H9 (cell line): ENCODE measurements at regions not wholly inside any gene's neighbourhood (a gene's known extent, or its start where the extent isn't known, plus 50 kb on each side); places are given as distances from the start of the nearest gene placed in this dataset.

Experiments
- DNase-seq: peaks from one replicate; pipeline ENCODE4 v3.0.0-alpha.2; 2017
- H2AFZ ChIP-seq: one replicate; pipeline ENCODE4 v1.6.1; 2013; ENCODE audit warnings: mild to moderate bottlenecking, low read length, control low read depth, moderate library complexity
- H2AK5ac ChIP-seq: 2 replicates; pipeline ENCODE4 v1.6.1; 2013; ENCODE audit warnings: low read length, control low read depth, mixed read lengths; ENCODE audit not compliant: insufficient read length
- H2BK120ac ChIP-seq: one replicate; pipeline ENCODE4 v1.6.1; 2013; ENCODE audit warnings: low read depth, mild to moderate bottlenecking, low read length, control low read depth, inconsistent platforms; ENCODE audit not compliant: poor library complexity, severe bottlenecking
- H2BK12ac ChIP-seq: 2 replicates; pipeline ENCODE4 v1.6.1; 2013; ENCODE audit warnings: low read length, control low read depth, mixed read lengths, low read depth; ENCODE audit not compliant: insufficient read length
- H2BK15ac ChIP-seq: 2 replicates; pipeline ENCODE4 v1.6.1; 2013; ENCODE audit warnings: low read depth, low read length, control low read depth
- H2BK20ac ChIP-seq: one replicate; pipeline ENCODE4 v1.6.1; 2013; ENCODE audit warnings: low read depth, mild to moderate bottlenecking, low read length, control low read depth, inconsistent platforms; ENCODE audit not compliant: poor library complexity, severe bottlenecking
- H2BK5ac ChIP-seq: 2 replicates; pipeline ENCODE4 v1.6.1; 2013; ENCODE audit warnings: low read length, control low read depth, mixed read lengths; ENCODE audit not compliant: insufficient read length
- H3K14ac ChIP-seq: 2 replicates; pipeline ENCODE4 v1.6.1; 2013; ENCODE audit warnings: low read length, control low read depth; ENCODE audit not compliant: insufficient read depth
- H3K18ac ChIP-seq: 2 replicates; pipeline ENCODE4 v1.6.1; 2013; ENCODE audit warnings: low read depth, mild to moderate bottlenecking, mixed read lengths, low read length, control low read depth; ENCODE audit not compliant: insufficient read length
- H3K23ac ChIP-seq: 2 replicates; pipeline ENCODE4 v1.6.1; 2013; ENCODE audit warnings: low read length, control low read depth, mixed read lengths, low read depth; ENCODE audit not compliant: insufficient read length
- H3K23me2 ChIP-seq: 2 replicates; pipeline ENCODE4 v1.6.1; 2013; ENCODE audit warnings: low read depth, mild to moderate bottlenecking, mixed read lengths, low read length, control low read depth; ENCODE audit not compliant: insufficient read length, poor library complexity, severe bottlenecking
- H3K27ac ChIP-seq: 2 replicates; pipeline ENCODE4 v1.5.1; 2013; ENCODE audit warnings: low read length, control low read depth, mixed read lengths, low read depth; ENCODE audit not compliant: insufficient read length
- H3K27me3 ChIP-seq: 2 replicates; pipeline ENCODE4 v1.6.1; 2013; ENCODE audit warnings: low read length, control low read depth, inconsistent platforms; ENCODE audit not compliant: insufficient read depth
- H3K4ac ChIP-seq: 2 replicates; pipeline ENCODE4 v1.6.1; 2013; ENCODE audit warnings: low read depth, mild to moderate bottlenecking, control low read depth, inconsistent platforms, low read length, moderate library complexity
- H3K4me1 ChIP-seq: 2 replicates; pipeline ENCODE4 v1.6.1; 2013; ENCODE audit warnings: low read length, control low read depth, inconsistent platforms; ENCODE audit not compliant: insufficient read depth
- H3K4me2 ChIP-seq: 2 replicates; pipeline ENCODE4 v1.6.1; 2013; ENCODE audit warnings: low read length, control low read depth, mixed read lengths; ENCODE audit not compliant: insufficient read length, insufficient read depth
- H3K56ac ChIP-seq: 2 replicates; pipeline ENCODE4 v1.6.1; 2013; ENCODE audit warnings: low read depth, mild to moderate bottlenecking, mixed read lengths, low read length, control low read depth; ENCODE audit not compliant: insufficient read length
- H3K79me1 ChIP-seq: 2 replicates; pipeline ENCODE4 v1.6.1; 2013; ENCODE audit warnings: low read depth, mild to moderate bottlenecking, moderate library complexity, low read length, control low read depth, inconsistent platforms; ENCODE audit not compliant: insufficient read depth, poor library complexity, severe bottlenecking
- H3K79me2 ChIP-seq: 2 replicates; pipeline ENCODE4 v1.6.1; 2013; ENCODE audit warnings: low read length, control low read depth, inconsistent platforms; ENCODE audit not compliant: insufficient read depth
- H3K9ac ChIP-seq: 2 replicates; pipeline ENCODE4 v1.6.1; 2013; ENCODE audit warnings: low read length, control low read depth, mixed read lengths; ENCODE audit not compliant: insufficient read length; ENCODE audit errors: extremely low read depth
- H3K9me3 ChIP-seq: one replicate; pipeline ENCODE4 v1.6.1; 2013; ENCODE audit warnings: low read depth, low read length, inconsistent platforms; ENCODE audit not compliant: control insufficient read depth
- H3T11ph ChIP-seq: one replicate; pipeline ENCODE4 v1.6.1; 2013; ENCODE audit warnings: mild to moderate bottlenecking, low read length, control low read depth, inconsistent platforms
- H4K20me1 ChIP-seq: one replicate; pipeline ENCODE4 v1.6.1; 2013; ENCODE audit not compliant: control insufficient read depth, insufficient read length, insufficient read depth
- H4K5ac ChIP-seq: 2 replicates; pipeline ENCODE4 v1.6.1; 2013; ENCODE audit warnings: low read depth, mild to moderate bottlenecking, mixed read lengths, low read length, control low read depth; ENCODE audit not compliant: insufficient read length
- H4K8ac ChIP-seq: replicated peaks from 2 replicates; pipeline ENCODE4 v1.6.1; 2013; ENCODE audit warnings: low read length, control low read depth, mixed read lengths, low read depth; ENCODE audit not compliant: insufficient read length
- H4K91ac ChIP-seq: 2 replicates; pipeline ENCODE4 v1.6.1; 2013; ENCODE audit warnings: low read depth, mild to moderate bottlenecking, moderate library complexity, mixed read lengths, low read length, control low read depth; ENCODE audit not compliant: insufficient read length
- H3K27ac Mint-ChIP-seq, 3 experiments: 2 replicates in 2 of 3; 3 replicates in 1 of 3; pipeline ENCODE4 v1.8.0; 2020 to 2021; ENCODE audit warnings: mixed read lengths in 3 of 3, mild to moderate bottlenecking in 1 of 3, moderate library complexity in 1 of 3
- H3K27me3 Mint-ChIP-seq: 2 replicates; pipeline ENCODE4 v1.8.0; 2021; ENCODE audit warnings: low read depth, mild to moderate bottlenecking, moderate library complexity, mixed read lengths
- H3K36me3 Mint-ChIP-seq, 3 experiments: 2 replicates in 2 of 3; 3 replicates in 1 of 3; pipeline ENCODE4 v1.8.0; 2020 to 2021; ENCODE audit warnings: low read depth in 3 of 3, mixed read lengths in 3 of 3; ENCODE audit not compliant: insufficient read depth in 1 of 3
- H3K4me1 Mint-ChIP-seq, 2 experiments: 2 replicates each; pipeline ENCODE4 v1.8.0; 2020; ENCODE audit warnings: mixed read lengths in 2 of 2
- H3K4me3 Mint-ChIP-seq, 2 experiments: 2 replicates in 1 of 2; 3 replicates in 1 of 2; pipeline ENCODE4 v1.8.0; 2020 to 2021; ENCODE audit warnings: mild to moderate bottlenecking in 2 of 2, mixed read lengths in 2 of 2, moderate library complexity in 1 of 2
- H3K9me3 Mint-ChIP-seq, 2 experiments: 2 replicates in 1 of 2; 3 replicates in 1 of 2; pipeline ENCODE4 v1.8.0; 2020; ENCODE audit warnings: mild to moderate bottlenecking in 2 of 2, mixed read lengths in 2 of 2, moderate library complexity in 1 of 2
- WGBS: extraction: QIAGEN DNeasy Blood & Tissue Kit; methylation state at CpG from one replicate; pipeline ENCODE4 v1.1.7; 2013; ENCODE audit warnings: missing lambda C conversion rate, low lambda C conversion rate, mixed read lengths; ENCODE audit not compliant: insufficient read length; ENCODE audit errors: extremely low coverage; 5-methylcytosine and 5-hydroxymethylcytosine counted together
- TF ChIP-seq, protein P1 (sequence below): fragments of 200-600 bp; sonication (generic); conservative IDR thresholded peaks from 3 replicates; pipeline ENCODE4 v1.8.0; 2021; ENCODE audit warnings: antibody characterized with exemption, mild to moderate bottlenecking

DNA sequence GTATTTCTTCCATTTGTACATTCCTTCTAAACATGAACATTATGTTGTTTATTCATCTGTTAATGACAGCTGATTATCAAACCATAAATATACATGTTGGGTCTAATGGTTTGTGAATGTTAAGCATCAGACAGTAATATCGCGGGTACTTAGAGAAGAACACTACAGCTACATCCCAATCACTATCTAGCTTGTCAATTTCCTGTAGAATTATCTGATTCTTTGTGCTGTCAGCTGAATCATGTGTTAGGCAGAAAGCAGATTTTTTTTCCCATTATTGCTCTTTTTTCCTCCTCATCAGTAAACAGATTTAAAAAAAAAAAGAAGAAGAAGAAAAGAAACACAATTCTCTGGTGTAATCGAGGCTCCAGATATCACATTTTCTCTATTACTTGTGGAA lies 183.6 kb upstream of the CTBP2 start:
- H4K20me1 ChIP-seq = no peaks in the 10 kb centered on the region
- H2BK15ac ChIP-seq = no peak overlapping the region
- WGBS = no CpG with 5 or more reads among the region's 3 CpGs
- Mint-ChIP-seq H3K9me3 (peaks cover 0 to 7% of the 10 kb centered on the region in 2 experiments; a peak in 2 of 5 replicates), H3K4me1 (peaks cover 8 to 10% of the 10 kb centered on the region in 2 experiments), H3K4me3 (no peak overlapping the region), H3K27me3 (peaks cover 2% of the 10 kb centered on the region; the same call in 1 of the 2 replicates), H3K27ac (no peak overlapping the region), H3K36me3 (peaks cover 0 to 5% (median 0%) of the 10 kb centered on the region in 3 experiments; a peak in 1 of 7 replicates)
- no peak overlapping the region for H2BK12ac ChIP-seq
- H3K14ac ChIP-seq = no peak overlapping the region
- DNase-seq = no peak
- H3K18ac ChIP-seq = no peak overlapping the region
- H3K23ac ChIP-seq = no peak overlapping the region
- H3K4me1 ChIP-seq = no peaks in the 10 kb centered on the region
- no peaks in the 10 kb centered on the region for H3K79me1 ChIP-seq
- H3K9me3 ChIP-seq = no peaks in the 10 kb centered on the region
- no peak overlapping the region for H2BK120ac ChIP-seq
- H2AFZ ChIP-seq = no peak overlapping the region
- no peak overlapping the region for H3K4ac ChIP-seq
- no peak overlapping the region for H2AK5ac ChIP-seq
- H3K79me2 ChIP-seq = no peaks in the 10 kb centered on the region
- no peak overlapping the region for H3K4me2 ChIP-seq
- no peak overlapping the region for H4K8ac ChIP-seq
- no peak overlapping the region for H2BK20ac ChIP-seq
- no peak overlapping the region for H4K5ac ChIP-seq
- no peaks in the 10 kb centered on the region for H3K27me3 ChIP-seq
- TF ChIP-seq, protein P1, sequence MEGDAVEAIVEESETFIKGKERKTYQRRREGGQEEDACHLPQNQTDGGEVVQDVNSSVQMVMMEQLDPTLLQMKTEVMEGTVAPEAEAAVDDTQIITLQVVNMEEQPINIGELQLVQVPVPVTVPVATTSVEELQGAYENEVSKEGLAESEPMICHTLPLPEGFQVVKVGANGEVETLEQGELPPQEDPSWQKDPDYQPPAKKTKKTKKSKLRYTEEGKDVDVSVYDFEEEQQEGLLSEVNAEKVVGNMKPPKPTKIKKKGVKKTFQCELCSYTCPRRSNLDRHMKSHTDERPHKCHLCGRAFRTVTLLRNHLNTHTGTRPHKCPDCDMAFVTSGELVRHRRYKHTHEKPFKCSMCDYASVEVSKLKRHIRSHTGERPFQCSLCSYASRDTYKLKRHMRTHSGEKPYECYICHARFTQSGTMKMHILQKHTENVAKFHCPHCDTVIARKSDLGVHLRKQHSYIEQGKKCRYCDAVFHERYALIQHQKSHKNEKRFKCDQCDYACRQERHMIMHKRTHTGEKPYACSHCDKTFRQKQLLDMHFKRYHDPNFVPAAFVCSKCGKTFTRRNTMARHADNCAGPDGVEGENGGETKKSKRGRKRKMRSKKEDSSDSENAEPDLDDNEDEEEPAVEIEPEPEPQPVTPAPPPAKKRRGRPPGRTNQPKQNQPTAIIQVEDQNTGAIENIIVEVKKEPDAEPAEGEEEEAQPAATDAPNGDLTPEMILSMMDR = no peak
- H3K56ac ChIP-seq = no peak overlapping the region
- no peak overlapping the region for H2BK5ac ChIP-seq
- H3T11ph ChIP-seq = no peak overlapping the region
- H4K91ac ChIP-seq = no peak overlapping the region
- H3K27ac ChIP-seq = no peak overlapping the region
- H3K23me2 ChIP-seq = no peaks in the 10 kb centered on the region
- H3K9ac ChIP-seq = no peak overlapping the region
